Adrenal gland (tissue), 5 donors: ENCODE measurements at regions not wholly inside any gene's neighbourhood (a gene's known extent, or its start where the extent isn't known, plus 50 kb on each side); places are given as distances from the start of the nearest gene placed in this dataset.

Experiments used
- CTCF ChIP-seq, 6 experiments: fragments of 450-650 bp in 4 of 6; fragments of 200-600 bp in 2 of 6; sonication (generic) in 1 of 6; IDR thresholded peaks; 1 replicate in 5 of 6; 2 replicates in 1 of 6; pipeline versions ENCODE4 v1.5.1 to v1.8.0; 2016 to 2021; ENCODE audit warnings: antibody characterized with exemption in 6 of 6, mild to moderate bottlenecking in 2 of 6, moderate library complexity in 1 of 6
- POLR2A ChIP-seq, 2 donors: fragments of 450-650 bp; IDR thresholded peaks; one replicate each; pipeline ENCODE4 v1.6.1; 2017; ENCODE audit warnings: antibody characterized with exemption in 2 of 2, mild to moderate bottlenecking in 2 of 2, moderate library complexity in 1 of 2
- donor health status: DM: no; HTN: no; CAD: no.

- TF ChIP-seq CTCF (IDR thresholded peaks at IDR 0.05) (no peak), POLR2A (IDR thresholded peaks at IDR 0.05) (no peak)
These were observed 345.3 kb upstream of the TENM3 start for GRCh38 chr4:181897935-181898334.
